H1 (cell line): ENCODE measurements at regions not wholly inside any gene's neighbourhood (a gene's known extent, or its start where the extent isn't known, plus 50 kb on each side); places are given as distances from the start of the nearest gene placed in this dataset.

ENCODE experiments used
- CTCF ChIA-PET: fragments of 300-600 bp; sonication (Branson Sonifier 250); formaldehyde crosslinking; loops from one replicate; lab custom pipeline; 2021; ENCODE audit not compliant: partially characterized antibody; lab: Charles Lee
- POLR2A ChIA-PET: fragments of 300-600 bp; sonication (Branson Sonifier 250); formaldehyde crosslinking; loops from one replicate; lab custom pipeline; 2021; ENCODE audit warnings: inconsistent platforms; ENCODE audit not compliant: partially characterized antibody; lab: Charles Lee
- DNase-seq, 2 experiments: peaks; one replicate each; pipeline versions ENCODE4 v3.0.0 to v3.0.0-alpha.2; 2010 to 2022; ENCODE audit warnings: low spot score in 2 of 2, low read depth in 1 of 2, mixed read lengths in 1 of 2
- FAIRE-seq: peaks from 2 replicates; lab custom pipeline; 2011; peaks lifted over from hg19 to GRCh38; lab: Jason Lieb, UNC
- H2AFZ ChIP-seq: 2 replicates; pipeline ENCODE4 v1.8.1; 2012; ENCODE audit warnings: low read length, inconsistent platforms
- H2AK5ac ChIP-seq: 2 replicates; pipeline ENCODE4 v1.6.1; 2013; ENCODE audit warnings: low read depth, low read length
- H2BK120ac ChIP-seq: replicated peaks from 2 replicates; pipeline ENCODE3; 2013; ENCODE audit warnings: low read depth, low read length, inconsistent platforms
- H2BK12ac ChIP-seq: 2 replicates; pipeline ENCODE4 v1.6.1; 2013; ENCODE audit warnings: low read depth, low read length
- H2BK15ac ChIP-seq: 2 replicates; pipeline ENCODE4 v1.6.1; 2013; ENCODE audit warnings: low read length
- H2BK20ac ChIP-seq: 2 replicates; pipeline ENCODE4 v1.6.1; 2013; ENCODE audit warnings: low read length
- H2BK5ac ChIP-seq: 2 replicates; pipeline ENCODE4 v1.6.1; 2013; ENCODE audit warnings: low read depth, low read length
- H3K14ac ChIP-seq: 2 replicates; pipeline ENCODE4 v1.6.1; 2013; ENCODE audit warnings: inconsistent platforms; ENCODE audit not compliant: insufficient read length
- H3K18ac ChIP-seq: 2 replicates; pipeline ENCODE4 v1.6.1; 2013; ENCODE audit warnings: low read length; ENCODE audit errors: extremely low read depth
- H3K23ac ChIP-seq: 2 replicates; pipeline ENCODE4 v1.6.1; 2013; ENCODE audit warnings: inconsistent platforms; ENCODE audit not compliant: insufficient read length
- H3K23me2 ChIP-seq: 2 replicates; pipeline ENCODE4 v1.6.1; 2013; ENCODE audit warnings: low read depth, low read length
- H3K27ac ChIP-seq: 2 replicates; pipeline ENCODE4 v1.6.1; 2011; ENCODE audit warnings: low read depth, low read length, inconsistent platforms
- H3K27me3 ChIP-seq, 4 experiments: replicated peaks in 1 of 4; 1 replicate in 1 of 4; 2 replicates in 3 of 4; pipeline versions ENCODE4 v1.6.1 to v1.8.1; 2011 to 2013; ENCODE audit warnings: low read length in 3 of 4, mild to moderate bottlenecking in 3 of 4, inconsistent platforms in 2 of 4, mixed read lengths in 2 of 4, moderate library complexity in 1 of 4; ENCODE audit not compliant: control insufficient read depth in 3 of 4, insufficient read depth in 3 of 4; ENCODE audit errors: extremely low read depth in 1 of 4
- H3K36me3 ChIP-seq, 4 experiments: 2 replicates each; pipeline versions ENCODE4 v1.6.1 to v1.8.1; 2011 to 2013; ENCODE audit warnings: mild to moderate bottlenecking in 4 of 4, low read length in 3 of 4, moderate library complexity in 2 of 4, control low read depth in 1 of 4, inconsistent platforms in 1 of 4; ENCODE audit not compliant: insufficient read depth in 4 of 4, control insufficient read depth in 2 of 4
- H3K4ac ChIP-seq: replicated peaks from 2 replicates; pipeline ENCODE3; 2013; ENCODE audit warnings: low read length, low read depth, mixed read lengths, inconsistent platforms; ENCODE audit not compliant: insufficient read length
- H3K4me1 ChIP-seq, 4 experiments: replicated peaks in 1 of 4; 1 replicate in 1 of 4; 2 replicates in 3 of 4; pipeline versions ENCODE4 v1.6.1 to v1.8.1; 2011 to 2013; ENCODE audit warnings: low read length in 3 of 4, inconsistent platforms in 2 of 4, mixed read lengths in 1 of 4; ENCODE audit not compliant: insufficient read depth in 4 of 4, control insufficient read depth in 3 of 4
- H3K4me2 ChIP-seq, 2 experiments: 2 replicates each; pipeline versions ENCODE4 v1.6.1 to v1.8.1; 2011 to 2013; ENCODE audit warnings: low read depth in 2 of 2, low read length in 2 of 2, control low read depth in 1 of 2, inconsistent platforms in 1 of 2, mild to moderate bottlenecking in 1 of 2; ENCODE audit not compliant: insufficient read depth in 1 of 2
- H3K4me3 ChIP-seq, 4 experiments: fragments of 200-600, 300-600 bp in 1 of 4; sonication (generic), shearing (Covaris generic), sonication (Bioruptor Twin) in 1 of 4; 2 replicates each; pipeline versions ENCODE4 v1.5.1 to v1.8.1; 2011 to 2016; ENCODE audit warnings: low read length in 4 of 4, low read depth in 3 of 4, control low read depth in 2 of 4, inconsistent platforms in 2 of 4, mild to moderate bottlenecking in 2 of 4, mixed read lengths in 1 of 4, moderate library complexity in 1 of 4; ENCODE audit not compliant: insufficient read depth in 2 of 4; ENCODE audit errors: extremely low read depth in 1 of 4
- H3K56ac ChIP-seq: replicated peaks from 2 replicates; pipeline ENCODE3; 2013; ENCODE audit warnings: low read depth, mild to moderate bottlenecking, mixed read lengths, low read length, inconsistent platforms; ENCODE audit not compliant: insufficient read length
- H3K79me1 ChIP-seq: 2 replicates; pipeline ENCODE4 v1.6.1; 2013; ENCODE audit warnings: low read depth, low read length, control low read depth
- H3K79me2 ChIP-seq, 2 experiments: 2 replicates each; pipeline versions ENCODE4 v1.6.1 to v1.8.1; 2012 to 2013; ENCODE audit warnings: low read length in 2 of 2, mild to moderate bottlenecking in 2 of 2, inconsistent platforms in 1 of 2; ENCODE audit not compliant: insufficient read depth in 2 of 2, control insufficient read depth in 1 of 2
- H3K9ac ChIP-seq, 4 experiments: replicated peaks in 1 of 4; 1 replicate in 1 of 4; 2 replicates in 3 of 4; pipeline versions ENCODE4 v1.6.1 to v1.8.1; 2011 to 2013; ENCODE audit warnings: low read depth in 3 of 4, low read length in 3 of 4, control low read depth in 2 of 4, mild to moderate bottlenecking in 2 of 4, moderate library complexity in 2 of 4, inconsistent platforms in 1 of 4; ENCODE audit errors: extremely low read depth in 1 of 4
- H3K9me3 ChIP-seq, 2 experiments: 2 replicates each; pipeline versions ENCODE4 v1.6.1 to v1.8.1; 2012 to 2013; ENCODE audit warnings: mild to moderate bottlenecking in 2 of 2, moderate library complexity in 2 of 2, control low read depth in 1 of 2, inconsistent platforms in 1 of 2, low read depth in 1 of 2, low read length in 1 of 2, mixed read lengths in 1 of 2; ENCODE audit not compliant: insufficient read depth in 2 of 2
- H4K20me1 ChIP-seq, 2 experiments: replicated peaks in 1 of 2; 2 replicates each; pipeline versions ENCODE3 to v1.8.1; 2011 to 2013; ENCODE audit warnings: inconsistent platforms in 2 of 2, low read length in 2 of 2, mild to moderate bottlenecking in 1 of 2; ENCODE audit not compliant: insufficient read depth in 2 of 2, control insufficient read depth in 1 of 2
- H4K5ac ChIP-seq: 2 replicates; pipeline ENCODE4 v1.6.1; 2013; ENCODE audit warnings: low read length, low read depth, mixed read lengths, inconsistent platforms; ENCODE audit not compliant: insufficient read length
- H4K8ac ChIP-seq: 2 replicates; pipeline ENCODE4 v1.8.0; 2013; ENCODE audit warnings: mild to moderate bottlenecking, moderate library complexity, low read length, inconsistent platforms; ENCODE audit not compliant: insufficient read depth; ENCODE audit errors: extremely low read depth
- H4K91ac ChIP-seq: replicated peaks from 2 replicates; pipeline ENCODE3; 2013; ENCODE audit warnings: low read length, mixed read lengths, inconsistent platforms; ENCODE audit not compliant: insufficient read length
- ASH2L ChIP-seq: fragments of 200-600, 300-600 bp; sonication (generic); IDR thresholded peaks from one replicate; pipeline ENCODE4 v1.7.1; 2017; ENCODE audit warnings: low read length
- BCL11A ChIP-seq, 2 experiments: IDR thresholded peaks; one replicate each; pipeline ENCODE4 v1.6.1; 2011; ENCODE audit warnings: low read depth in 2 of 2, low read length in 2 of 2, mild to moderate bottlenecking in 2 of 2
- CBX8 ChIP-seq: fragments of 300-800, 300-1000 bp; sonication (generic); IDR thresholded peaks from 2 replicates; pipeline ENCODE4 v1.7.1; 2016; ENCODE audit warnings: low read depth, low read length, borderline replicate concordance
- CHD1 ChIP-seq: IDR thresholded peaks from 2 replicates; pipeline ENCODE4 v1.6.1; 2012; ENCODE audit warnings: low read depth, low read length, improper control_type of control experiment
- GABPA ChIP-seq: IDR thresholded peaks from 2 replicates; pipeline ENCODE4 v1.6.1; 2011; ENCODE audit warnings: mild to moderate bottlenecking, low read length, moderate library complexity, borderline replicate concordance; ENCODE audit not compliant: insufficient read depth
- KDM4A ChIP-seq: IDR thresholded peaks from one replicate; pipeline ENCODE4 v1.7.1; 2012; ENCODE audit warnings: low read depth, mild to moderate bottlenecking, moderate library complexity, low read length, inconsistent platforms; ENCODE audit not compliant: severe bottlenecking
- NANOG ChIP-seq: IDR thresholded peaks from 2 replicates; pipeline ENCODE4 v1.6.1; 2011; ENCODE audit warnings: low read length, low read depth, mild to moderate bottlenecking, inconsistent platforms; ENCODE audit not compliant: insufficient read depth, poor library complexity, severe bottlenecking
- POLR2A ChIP-seq, 2 experiments: IDR thresholded peaks; 1 replicate in 1 of 2; 2 replicates in 1 of 2; pipeline ENCODE4 v1.6.1; 2011; ENCODE audit warnings: low read depth in 2 of 2, low read length in 2 of 2, mild to moderate bottlenecking in 2 of 2; ENCODE audit errors: control extremely low read depth in 1 of 2
- RXRA ChIP-seq: IDR thresholded peaks from 2 replicates; pipeline ENCODE4 v1.6.1; 2011; ENCODE audit warnings: low read depth, mild to moderate bottlenecking, low read length, moderate library complexity; ENCODE audit not compliant: insufficient read depth
- SP4 ChIP-seq: IDR thresholded peaks from 2 replicates; pipeline ENCODE4 v1.6.1; 2012; ENCODE audit warnings: low read length, inconsistent platforms
- WGBS, 2 experiments: shearing (Covaris generic) in 1 of 2; methylation state at CpG; one replicate each; pipeline versions ENCODE4 v1.1.6 to v1.1.7; 2013 to 2015; ENCODE audit warnings: low lambda C conversion rate in 2 of 2, mixed read lengths in 2 of 2, inconsistent platforms in 1 of 2, low coverage in 1 of 2, missing lambda C conversion rate in 1 of 2; ENCODE audit not compliant: insufficient replicate concordance in 2 of 2, insufficient coverage in 1 of 2, insufficient read length in 1 of 2; ENCODE audit errors: extremely low coverage in 1 of 2, missing lambda C conversion rate in 1 of 2; 5-methylcytosine and 5-hydroxymethylcytosine counted together
- TF ChIP-seq, protein P1 (sequence below): IDR thresholded peaks from 2 replicates; pipeline ENCODE4 v1.6.1; 2011; ENCODE audit warnings: low read length, improper control_type of control experiment

GRCh38 chr6:95867205-95867604 is 148.6 kb upstream of the FUT9 start:
- Histone ChIP-seq H3K18ac (no peak overlapping the region), H4K5ac (no peak overlapping the region), H3K14ac (no peak overlapping the region), H3K27me3 (no peaks in the 10 kb centered on the region), H3K9ac (no peak overlapping the region), H3K4me3 (no peak overlapping the region), H4K91ac (no peak overlapping the region), H3K9me3 (no peaks in the 10 kb centered on the region), H2BK20ac (no peak overlapping the region), H3K23ac (no peak overlapping the region), H3K56ac (no peak overlapping the region), H3K79me2 (no peaks in the 10 kb centered on the region), H3K23me2 (no peaks in the 10 kb centered on the region), H3K4ac (no peak overlapping the region), H4K20me1 (no peaks in the 10 kb centered on the region), H2BK5ac (no peak overlapping the region), H3K4me1 (no peaks in the 10 kb centered on the region), H2AFZ (no peak overlapping the region), H2BK120ac (no peak overlapping the region), H2AK5ac (no peak overlapping the region), H3K36me3 (no peaks in the 10 kb centered on the region), H4K8ac (no peak overlapping the region), H3K4me2 (no peak overlapping the region), H2BK12ac (no peak overlapping the region), H3K27ac (no peak overlapping the region), H3K79me1 (no peaks in the 10 kb centered on the region), H2BK15ac (no peak overlapping the region)
- CTCF ChIA-PET, result interaction anchor here (0.6 to 2.8 kb wide), 35 partner anchors 8 to 530 kb away, joined by 3 to 17 read pairs (median 3); partner anchors contain the start of gene FUT9
- no peak for FAIRE-seq
- no peak for DNase-seq
- 96% methylated on average over 5 of the region's 5 CpGs; no CpG with 5 or more reads in 1 of the 2 experiments for WGBS, 2 experiments
- POLR2A ChIA-PET, result interaction anchor here (0.7 kb wide), 1 partner anchor 289 kb away, joined by 3 read pairs; no protein-coding TSS in a partner anchor
- TF ChIP-seq POLR2A (IDR thresholded peaks at IDR 0.05; ENCODE audit: control extremely low read depth in 1 of 2, low read depth in 2 of 2, low read length in 2 of 2) (no peak), SP4 (no peak), NANOG (no peak), CHD1 (no peak), GABPA (no peak), RXRA (no peak), ASH2L (no peak), CBX8 (no peak), BCL11A (IDR thresholded peaks at IDR 0.05; ENCODE audit: low read depth in 2 of 2, low read length in 2 of 2) (no peak), KDM4A (no peak)
- TF ChIP-seq, protein P1, sequence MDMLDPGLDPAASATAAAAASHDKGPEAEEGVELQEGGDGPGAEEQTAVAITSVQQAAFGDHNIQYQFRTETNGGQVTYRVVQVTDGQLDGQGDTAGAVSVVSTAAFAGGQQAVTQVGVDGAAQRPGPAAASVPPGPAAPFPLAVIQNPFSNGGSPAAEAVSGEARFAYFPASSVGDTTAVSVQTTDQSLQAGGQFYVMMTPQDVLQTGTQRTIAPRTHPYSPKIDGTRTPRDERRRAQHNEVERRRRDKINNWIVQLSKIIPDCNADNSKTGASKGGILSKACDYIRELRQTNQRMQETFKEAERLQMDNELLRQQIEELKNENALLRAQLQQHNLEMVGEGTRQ, result no peak
